PC-9 (cell line): ENCODE measurements at regions not wholly inside any gene's neighbourhood (a gene's known extent, or its start where the extent isn't known, plus 50 kb on each side); places are given as distances from the start of the nearest gene placed in this dataset.

Experiments used
- CTCF ChIP-seq: fragments of 200-600 bp; sonication (generic); conservative IDR thresholded peaks from 2 replicates; pipeline ENCODE4 v1.6.1; 2017; ENCODE audit warnings: mixed run types, antibody characterized with exemption, mild to moderate bottlenecking, moderate library complexity
- EZH2 ChIP-seq: fragments of 200-600 bp; sonication (generic); IDR thresholded peaks from 2 replicates; pipeline ENCODE4 v1.8.0; 2017; ENCODE audit warnings: antibody characterized with exemption, low read depth

- no peak for TF ChIP-seq EZH2
- TF ChIP-seq CTCF = no peak
Measured at GRCh38 chr22:22068025-22068424, 85.4 kb upstream of the TOP3B start.
